Activated CD4-positive, alpha-beta T cell treated with anti-CD3 and anti-CD28 coated beads, Interleukin-2, Interleukin-4, amounts not matched to agents 100 ng/mL and 50 ng/mL, durations not matched to agents 16 hours and 8 hours (primary cell): ENCODE measurements at regions not wholly inside any gene's neighbourhood (a gene's known extent, or its start where the extent isn't known, plus 50 kb on each side); places are given as distances from the start of the nearest gene placed in this dataset.

Experiments
- DNase-seq: peaks from one replicate; pipeline ENCODE4 v3.0.0-alpha.2; 2020; ENCODE audit warnings: low spot score

DNA sequence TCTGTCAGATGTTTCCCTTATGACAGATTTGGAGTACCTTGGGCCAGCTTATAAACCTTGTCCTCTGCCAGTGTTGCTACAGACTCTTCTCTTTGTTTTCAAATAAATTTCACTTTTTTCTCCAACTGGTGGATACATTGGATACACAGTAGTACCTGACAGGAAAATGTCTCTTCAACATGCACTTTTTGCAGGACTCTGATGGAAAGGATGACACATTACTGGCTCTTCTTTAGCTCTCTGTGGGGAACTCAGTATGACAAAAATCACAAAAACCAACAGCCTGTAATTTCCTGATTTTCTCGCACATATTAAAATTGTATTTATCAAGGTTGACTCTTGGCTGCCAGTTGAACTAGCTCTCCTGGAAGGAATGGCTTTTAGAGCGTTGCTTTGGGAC lies 61.3 kb upstream of the GIMD1 start:
- no peak for DNase-seq

- no peak for DNase-seq
Observed at GRCh38 chr4:106426069-106426468, 57.5 kb upstream of the GIMD1 start.

GRCh38 chr4:106425576-106425975 lies 57.0 kb upstream of the GIMD1 start:
- no peak for DNase-seq

- DNase-seq = no peak
Observed at GRCh38 chr4:106424426-106424825, 55.8 kb upstream of the GIMD1 start.

DNA sequence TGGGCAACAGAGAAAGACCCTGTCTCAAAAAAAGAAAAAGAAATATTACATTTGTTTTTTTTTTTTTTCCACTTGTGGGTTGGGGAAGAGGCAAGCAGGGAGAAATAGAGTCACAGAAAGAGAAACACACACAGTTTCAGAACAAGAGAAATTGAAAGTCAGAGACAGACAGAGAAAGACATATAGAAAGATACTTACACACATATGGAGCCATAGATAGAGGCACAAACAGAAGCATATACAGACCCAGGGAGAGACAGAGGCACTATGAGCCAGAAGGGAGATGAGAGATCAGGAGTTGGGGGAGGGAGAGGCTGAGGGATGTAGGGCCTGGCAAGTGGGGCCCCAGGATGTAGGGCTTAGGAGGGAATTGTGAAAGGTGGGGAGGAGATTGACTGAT lies 55.2 kb upstream of the GIMD1 start:
- DNase-seq = no peak

- DNase-seq = no peak
Observed at GRCh38 chr4:106422766-106423165, 54.2 kb upstream of the GIMD1 start.

- no peak for DNase-seq
Observed at GRCh38 chr4:106421441-106422296, 53.1 kb upstream of the GIMD1 start.

GRCh38 chr4:106418444-106418843 lies 49.9 kb upstream of the GIMD1 start:
- DNase-seq = no peak
